Uterus (tissue), 3 donors: ENCODE measurements at regions not wholly inside any gene's neighbourhood (a gene's known extent, or its start where the extent isn't known, plus 50 kb on each side); places are given as distances from the start of the nearest gene placed in this dataset.

Source experiments
- DNase-seq, 2 donors: peaks; one replicate each; pipeline ENCODE4 v3.0.0-alpha.2; 2019 to 2020
- H3K27ac ChIP-seq, 2 donors: fragments of 200-600 bp; sonication (generic); 1 replicate in 1 of 2; 2 replicates in 1 of 2; pipeline ENCODE4 v1.5.1; 2016 to 2018
- H3K27me3 ChIP-seq, 2 donors: fragments of 200-600 bp; sonication (generic); one replicate each; pipeline ENCODE4 v1.5.1; 2018 to 2019; ENCODE audit warnings: control low read depth in 1 of 2
- H3K36me3 ChIP-seq, 2 donors: fragments of 200-600 bp; sonication (generic); one replicate each; pipeline ENCODE4 v1.5.1; 2019; ENCODE audit warnings: control low read depth in 1 of 2
- H3K4me1 ChIP-seq, 2 donors: fragments of 200-600 bp; sonication (generic); one replicate each; pipeline ENCODE4 v1.5.1; 2018 to 2019; ENCODE audit warnings: control low read depth in 1 of 2
- H3K4me3 ChIP-seq, 2 donors: fragments of 200-600 bp; sonication (generic); 1 replicate in 1 of 2; 2 replicates in 1 of 2; pipeline ENCODE4 v1.5.1; 2018 to 2019; ENCODE audit warnings: mild to moderate bottlenecking in 1 of 2
- H3K9me3 ChIP-seq, 2 donors: fragments of 200-600 bp; sonication (generic); one replicate each; pipeline ENCODE4 v1.5.1; 2019; ENCODE audit warnings: control low read depth in 1 of 2
- CTCF ChIP-seq, 4 experiments: fragments of 200-600 bp in 2 of 4; fragments of 450-650 bp in 2 of 4; sonication (generic) in 2 of 4; IDR thresholded peaks; one replicate each; pipeline ENCODE4 v1.5.1; 2016 to 2019; ENCODE audit warnings: antibody characterized with exemption in 4 of 4, mild to moderate bottlenecking in 2 of 4, moderate library complexity in 1 of 4
- POLR2A ChIP-seq, 2 donors: fragments of 450-650 bp; IDR thresholded peaks; one replicate each; pipeline ENCODE4 v1.6.1; 2016; ENCODE audit warnings: antibody characterized with exemption in 2 of 2, mild to moderate bottlenecking in 1 of 2, moderate library complexity in 1 of 2
- intact Hi-C: fragments of 100-400 bp; cut with DNase I; formaldehyde crosslinking; loops from one replicate; pipeline ENCODE4 v1.15.1; 2023; ENCODE audit warnings: low total_unique reads
- donor health status: DM: yes; HTN: yes; CAD: no.

- H3K9me3 ChIP-seq, result no peaks in the 10 kb centered on the region
- TF ChIP-seq POLR2A (IDR thresholded peaks at IDR 0.05) (no peak), CTCF (IDR thresholded peaks at IDR 0.05) (no peak)
These were observed 144.2 kb downstream of the DACT1 start for GRCh38 chr14:58782011-58782410.

GRCh38 chr14:58783792-58784511 lies 146.2 kb downstream of the DACT1 start:
- no peak for DNase-seq
- TF ChIP-seq CTCF (IDR thresholded peaks at IDR 0.05) (no peak), POLR2A (IDR thresholded peaks at IDR 0.05) (no peak)
- no peaks in the 10 kb centered on the region for H3K9me3 ChIP-seq
- intact Hi-C loops, result no loop called here
- no peak overlapping the region for H3K27ac ChIP-seq
- no peaks in the 10 kb centered on the region for H3K27me3 ChIP-seq
- no peaks in the 10 kb centered on the region for H3K36me3 ChIP-seq
- no peak overlapping the region for H3K4me3 ChIP-seq
- H3K4me1 ChIP-seq, result no peaks in the 10 kb centered on the region

More at GRCh38 chr14:58782011-58782410, 144.2 kb downstream of the DACT1 start:
- Histone ChIP-seq H3K4me1 (no peaks in the 10 kb centered on the region), H3K27ac (no peak overlapping the region), H3K36me3 (no peaks in the 10 kb centered on the region), H3K4me3 (no peak overlapping the region), H3K27me3 (no peaks in the 10 kb centered on the region)
- intact Hi-C loops, result no loop called here
- no peak for DNase-seq

- Histone ChIP-seq H3K36me3 (no peaks in the 10 kb centered on the region), H3K4me3 (no peak overlapping the region), H3K27me3 (no peaks in the 10 kb centered on the region), H3K4me1 (no peaks in the 10 kb centered on the region), H3K9me3 (no peaks in the 10 kb centered on the region), H3K27ac (no peak overlapping the region)
- DNase-seq, result no peak
- intact Hi-C loops, result no loop called here
- no peak for TF ChIP-seq POLR2A (IDR thresholded peaks at IDR 0.05)
- no peak for TF ChIP-seq CTCF (IDR thresholded peaks at IDR 0.05)
These were observed 147.2 kb downstream of the DACT1 start for GRCh38 chr14:58784931-58785330.

GRCh38 chr14:58785701-58786100 lies 147.9 kb downstream of the DACT1 start:
- intact Hi-C loops, result no loop called here
- H3K27ac ChIP-seq, result no peak overlapping the region
- H3K4me3 ChIP-seq, result no peak overlapping the region
- H3K27me3 ChIP-seq, result no peaks in the 10 kb centered on the region
- no peaks in the 10 kb centered on the region for H3K36me3 ChIP-seq
- H3K4me1 ChIP-seq, result no peaks in the 10 kb centered on the region
- TF ChIP-seq CTCF (IDR thresholded peaks at IDR 0.05) (no peak), POLR2A (IDR thresholded peaks at IDR 0.05) (no peak)
- H3K9me3 ChIP-seq, result no peaks in the 10 kb centered on the region
- no peak for DNase-seq

- no peaks in the 10 kb centered on the region for H3K36me3 ChIP-seq
- no peak for TF ChIP-seq POLR2A (IDR thresholded peaks at IDR 0.05)
- TF ChIP-seq CTCF (IDR thresholded peaks at IDR 0.05), result no peak
- no peak for DNase-seq
- H3K27me3 ChIP-seq, result no peaks in the 10 kb centered on the region
- H3K4me1 ChIP-seq, result no peaks in the 10 kb centered on the region
- intact Hi-C loops, result no loop called here
- H3K4me3 ChIP-seq, result no peak overlapping the region
- H3K9me3 ChIP-seq, result no peaks in the 10 kb centered on the region
- no peak overlapping the region for H3K27ac ChIP-seq
These were observed 149.8 kb downstream of the DACT1 start for GRCh38 chr14:58787592-58787991.
